ENCODE measurements at regions not wholly inside any gene's neighbourhood (a gene's known extent, or its start where the extent isn't known, plus 50 kb on each side); places are given as distances from the start of the nearest gene placed in this dataset.
A peak's percentile ranks its signal among the peaks of the same experiment; 100 is the strongest.

DNA sequence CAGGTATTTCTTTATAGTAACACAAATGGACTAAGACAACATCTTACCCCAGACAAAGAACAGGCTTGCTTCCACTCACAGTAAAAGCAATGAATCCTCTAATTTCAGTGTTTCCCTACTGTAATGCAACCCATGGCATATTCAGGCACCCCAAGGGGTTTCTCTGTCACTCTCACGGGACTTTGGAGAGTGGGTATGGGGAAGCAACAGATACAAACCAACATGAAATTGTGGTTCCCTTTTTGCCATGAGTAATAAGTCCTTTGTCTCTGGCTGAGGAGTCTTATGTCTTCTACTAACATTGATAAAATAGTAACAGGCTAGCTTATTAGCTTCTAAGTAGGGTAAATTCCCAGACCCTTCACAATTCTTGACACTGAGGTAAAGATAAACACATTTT is 51.4 kb upstream of the AOAH start:
- intact Hi-C loops (cut with micrococcal nuclease; ENCODE audit: unreplicated experiment): no loop called here
- H3K4me3 ChIP-seq: no peak overlapping the region
- ChIA-PET POLR2A (ENCODE audit: unreplicated experiment) (no interaction called here), CTCF (no interaction called here)
- H3K4me2 ChIP-seq: no peak overlapping the region
- TF ChIP-seq EZH2 (IDR thresholded peaks at IDR 0.05; ENCODE audit: low read depth): no peak
- TF ChIP-seq, protein P1, sequence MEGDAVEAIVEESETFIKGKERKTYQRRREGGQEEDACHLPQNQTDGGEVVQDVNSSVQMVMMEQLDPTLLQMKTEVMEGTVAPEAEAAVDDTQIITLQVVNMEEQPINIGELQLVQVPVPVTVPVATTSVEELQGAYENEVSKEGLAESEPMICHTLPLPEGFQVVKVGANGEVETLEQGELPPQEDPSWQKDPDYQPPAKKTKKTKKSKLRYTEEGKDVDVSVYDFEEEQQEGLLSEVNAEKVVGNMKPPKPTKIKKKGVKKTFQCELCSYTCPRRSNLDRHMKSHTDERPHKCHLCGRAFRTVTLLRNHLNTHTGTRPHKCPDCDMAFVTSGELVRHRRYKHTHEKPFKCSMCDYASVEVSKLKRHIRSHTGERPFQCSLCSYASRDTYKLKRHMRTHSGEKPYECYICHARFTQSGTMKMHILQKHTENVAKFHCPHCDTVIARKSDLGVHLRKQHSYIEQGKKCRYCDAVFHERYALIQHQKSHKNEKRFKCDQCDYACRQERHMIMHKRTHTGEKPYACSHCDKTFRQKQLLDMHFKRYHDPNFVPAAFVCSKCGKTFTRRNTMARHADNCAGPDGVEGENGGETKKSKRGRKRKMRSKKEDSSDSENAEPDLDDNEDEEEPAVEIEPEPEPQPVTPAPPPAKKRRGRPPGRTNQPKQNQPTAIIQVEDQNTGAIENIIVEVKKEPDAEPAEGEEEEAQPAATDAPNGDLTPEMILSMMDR (conservative IDR thresholded peaks at IDR 0.05): no peak
- H3F3A ChIP-seq (ENCODE audit: insufficient read depth, low read depth): no peaks in the 10 kb centered on the region
- no peak overlapping the region for H3K27ac ChIP-seq
- H3K9me3 ChIP-seq (ENCODE audit: insufficient read depth, low read depth): no peaks in the 10 kb centered on the region
- no TSS peak for BruUV-seq (replicated peaks)
- no peaks in the 10 kb centered on the region for H3K4me1 ChIP-seq (replicated peaks; ENCODE audit: insufficient read depth)
- H3K36me3 ChIP-seq (ENCODE audit: low read depth): no peaks in the 10 kb centered on the region
- DNase-seq: peak in 1 of 2 experiments; percentile 39
- peaks cover 23% of the 10 kb centered on the region for H3K27me3 ChIP-seq (ENCODE audit: insufficient read depth, low read depth)
- no peaks in the 10 kb centered on the region for H4K20me1 ChIP-seq (ENCODE audit: insufficient read depth)
- H2AFZ ChIP-seq: no peak overlapping the region
- no peaks in the 10 kb centered on the region for H3K79me2 ChIP-seq (ENCODE audit: low read depth)
- no peaks in the 10 kb centered on the region for H3K9me2 ChIP-seq (ENCODE audit: insufficient read depth)

DNA sequence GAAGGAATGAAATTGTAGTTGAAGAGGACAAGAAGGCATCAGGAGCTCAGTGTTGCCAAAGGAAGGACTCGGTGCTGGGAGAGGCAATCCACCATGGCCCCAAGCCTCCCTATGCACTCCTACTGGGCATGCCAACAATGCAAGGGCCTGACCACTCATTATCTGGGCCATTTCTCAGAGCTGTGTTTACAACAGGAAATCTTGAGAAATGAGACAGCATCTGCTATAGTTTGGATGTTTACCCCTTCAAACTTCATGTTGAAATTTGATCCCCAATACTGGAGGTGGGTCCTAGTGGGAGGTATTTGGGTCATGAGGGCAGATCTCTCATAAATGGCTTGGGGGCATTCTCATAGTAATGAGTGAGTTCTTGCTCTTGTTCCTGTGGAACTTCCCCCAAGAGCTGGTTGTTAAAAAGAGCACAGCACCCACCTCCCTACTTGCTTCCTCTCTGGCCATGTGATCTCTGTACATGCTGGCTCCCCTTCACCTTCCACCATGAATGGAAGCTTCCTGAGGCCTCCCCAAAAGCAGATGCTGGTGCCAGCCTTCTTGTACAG is 50.8 kb upstream of the AOAH start:
- Histone ChIP-seq H3F3A (ENCODE audit: insufficient read depth, low read depth) (no peaks in the 10 kb centered on the region), H4K20me1 (ENCODE audit: insufficient read depth) (no peaks in the 10 kb centered on the region), H3K9me2 (ENCODE audit: insufficient read depth) (no peaks in the 10 kb centered on the region), H3K36me3 (ENCODE audit: low read depth) (no peaks in the 10 kb centered on the region), H3K9me3 (ENCODE audit: insufficient read depth, low read depth) (no peaks in the 10 kb centered on the region), H2AFZ (no peak overlapping the region), H3K4me3 (no peak overlapping the region), H3K27me3 (ENCODE audit: insufficient read depth, low read depth) (peaks cover 17% of the 10 kb centered on the region), H3K79me2 (ENCODE audit: low read depth) (no peaks in the 10 kb centered on the region), H3K4me1 (replicated peaks; ENCODE audit: insufficient read depth) (no peaks in the 10 kb centered on the region), H3K4me2 (no peak overlapping the region), H3K27ac (no peak overlapping the region)
- ChIA-PET CTCF (no interaction called here), POLR2A (ENCODE audit: unreplicated experiment) (no interaction called here)
- no peak for DNase-seq
- TF ChIP-seq, protein P1 (conservative IDR thresholded peaks at IDR 0.05): no peak
- TF ChIP-seq EZH2 (IDR thresholded peaks at IDR 0.05; ENCODE audit: low read depth): no peak
- intact Hi-C loops (cut with micrococcal nuclease; ENCODE audit: unreplicated experiment): no loop called here
- BruUV-seq (replicated peaks): no TSS peak
